ENCODE measurements at regions not wholly inside any gene's neighbourhood (a gene's known extent, or its start where the extent isn't known, plus 50 kb on each side); places are given as distances from the start of the nearest gene placed in this dataset.
A peak's percentile ranks its signal among the peaks of the same experiment; 100 is the strongest.
"Not testable (repeated sequence)": the region's sequence is repeated elsewhere in the genome, so short reads cannot be mapped to it uniquely, and the experiment has no call there.

DNA sequence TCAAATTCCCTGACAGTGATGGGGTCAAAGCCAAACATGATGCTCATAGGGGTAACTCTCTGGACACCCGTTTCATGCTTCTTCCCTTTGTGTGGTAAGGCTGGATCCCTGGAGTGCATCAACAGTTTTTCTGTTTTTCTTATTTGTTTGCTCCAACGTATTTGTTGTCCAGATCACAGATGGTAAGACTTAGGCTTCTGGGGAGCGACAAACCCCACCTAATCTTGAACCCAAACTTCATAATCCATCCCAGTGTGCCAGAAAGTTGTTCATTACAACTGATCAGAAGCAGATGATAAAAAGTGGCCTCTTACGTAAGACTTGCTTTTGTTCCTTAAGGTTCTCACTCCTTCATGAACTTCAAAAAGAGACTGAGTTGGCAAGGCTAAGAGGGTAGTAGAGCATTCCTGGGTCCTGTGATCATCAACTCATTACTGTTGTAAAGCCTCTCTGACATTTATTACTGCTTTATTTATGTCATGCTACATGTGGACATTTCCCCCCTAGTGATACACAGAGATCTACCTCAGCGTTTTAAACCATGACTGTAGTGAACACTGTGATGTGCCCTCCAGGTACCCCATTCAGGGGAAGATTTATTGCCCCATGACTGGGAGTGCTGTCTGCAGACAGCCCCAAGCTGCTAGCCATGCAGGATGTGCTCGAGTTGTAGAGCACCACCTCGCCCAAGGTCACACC lies 125.6 kb downstream of the CCDC71L start:
- FAIRE-seq: no peak

DNA sequence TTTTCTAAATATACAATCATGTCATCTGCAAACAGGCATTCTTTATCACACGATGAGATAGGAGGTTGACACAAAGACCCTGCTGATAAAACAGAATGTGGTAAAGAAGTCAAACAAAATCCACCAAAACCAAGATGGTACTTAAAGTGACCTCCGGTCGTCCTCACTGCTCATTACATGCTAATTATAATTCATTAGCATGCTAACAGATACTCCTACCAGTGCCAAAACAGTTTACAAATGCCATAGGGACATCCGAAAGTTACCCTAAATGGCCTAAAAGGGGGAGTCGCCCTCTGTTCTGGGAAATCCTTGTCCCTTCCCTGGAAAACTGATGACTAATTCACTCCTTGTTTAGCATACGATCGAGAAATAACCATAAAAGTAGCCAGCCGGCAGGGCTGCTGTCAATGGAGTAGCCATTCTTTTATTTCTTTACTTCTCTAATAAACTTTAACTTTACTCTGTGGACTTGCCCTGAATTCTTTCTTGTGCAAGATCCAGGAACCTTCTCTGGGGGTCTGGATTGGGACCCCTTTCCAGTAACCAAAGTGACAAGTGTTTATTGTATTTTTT lies 126.6 kb downstream of the CCDC71L start:
- TF ChIP-seq TAF1 (IDR thresholded peaks at IDR 0.05; ENCODE audit: low read depth, low read length) (no peak), PAX5 (IDR thresholded peaks at IDR 0.05; ENCODE audit: insufficient read depth, low read length, severe bottlenecking) (no peak), POLR2A (IDR thresholded peaks at IDR 0.05; ENCODE audit: low read depth, low read length) (no peak), POLR2AphosphoS5 (IDR thresholded peaks at IDR 0.05; ENCODE audit: low read depth, low read length) (no peak), POU2F2 (IDR thresholded peaks at IDR 0.05; ENCODE audit: low read depth, low read length) (no peak), SPI1 (IDR thresholded peaks at IDR 0.05; ENCODE audit: low read depth, low read length) (no peak)
- FAIRE-seq: no peak
- DNase-seq (ENCODE audit: insufficient read length, low spot score): no peak

More for the DNA sequence above, 125.6 kb downstream of the CCDC71L start:
- DNase-seq (ENCODE audit: insufficient read length, low spot score): no peak
- no peak for TF ChIP-seq TAF1 (IDR thresholded peaks at IDR 0.05; ENCODE audit: low read depth, low read length)
- no peak for TF ChIP-seq PAX5 (IDR thresholded peaks at IDR 0.05; ENCODE audit: insufficient read depth, low read length, severe bottlenecking)
- TF ChIP-seq POU2F2 (IDR thresholded peaks at IDR 0.05; ENCODE audit: low read depth, low read length): no peak
- no peak for TF ChIP-seq POLR2A (IDR thresholded peaks at IDR 0.05; ENCODE audit: low read depth, low read length)
- TF ChIP-seq SPI1 (IDR thresholded peaks at IDR 0.05; ENCODE audit: low read depth, low read length): no peak
- TF ChIP-seq POLR2AphosphoS5 (IDR thresholded peaks at IDR 0.05; ENCODE audit: low read depth, low read length): no peak

DNA sequence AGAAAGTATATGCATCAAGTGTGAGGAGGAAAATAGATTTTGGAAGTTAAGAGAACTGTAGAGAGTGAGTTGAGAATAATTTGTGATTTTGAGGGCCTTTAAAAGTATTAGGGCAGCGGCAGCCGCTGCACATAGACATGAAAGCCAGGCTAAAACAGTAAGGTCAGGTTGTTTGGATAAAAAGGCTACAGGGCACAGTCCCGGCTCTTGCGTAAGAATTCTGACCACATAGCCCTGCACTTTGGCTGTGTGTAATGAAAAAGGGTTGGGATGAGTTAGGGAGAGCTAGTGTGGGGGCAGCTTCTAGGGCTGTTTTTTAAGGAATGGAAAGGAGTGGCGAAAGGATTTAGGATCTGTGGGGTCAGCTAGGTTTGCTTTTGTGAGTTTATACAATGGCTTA lies 130.8 kb downstream of the CCDC71L start:
- not testable (repeated sequence) for DNase-seq (ENCODE audit: insufficient read length, low spot score); FAIRE-seq

DNA sequence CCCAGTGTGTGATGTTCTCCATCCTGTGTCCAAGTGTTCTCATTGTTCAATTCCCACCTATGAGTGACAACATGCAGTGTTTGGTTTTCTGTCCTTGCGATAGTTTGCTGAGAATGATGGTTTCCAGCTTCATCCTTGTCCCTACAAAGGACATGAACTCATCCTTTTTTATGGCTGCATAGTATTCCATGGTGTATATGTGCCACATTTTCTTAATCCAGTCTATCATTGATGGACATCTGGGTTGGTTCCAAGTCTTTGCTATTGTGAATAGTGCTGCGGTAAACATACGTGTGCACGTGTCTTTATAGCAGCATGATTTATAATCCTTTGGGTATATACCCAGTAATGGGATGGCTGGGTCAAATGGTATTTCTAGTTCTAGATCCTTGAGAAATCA lies 134.3 kb downstream of the CCDC71L start:
- not testable (repeated sequence) for FAIRE-seq; DNase-seq (ENCODE audit: insufficient read length, low spot score)

DNA sequence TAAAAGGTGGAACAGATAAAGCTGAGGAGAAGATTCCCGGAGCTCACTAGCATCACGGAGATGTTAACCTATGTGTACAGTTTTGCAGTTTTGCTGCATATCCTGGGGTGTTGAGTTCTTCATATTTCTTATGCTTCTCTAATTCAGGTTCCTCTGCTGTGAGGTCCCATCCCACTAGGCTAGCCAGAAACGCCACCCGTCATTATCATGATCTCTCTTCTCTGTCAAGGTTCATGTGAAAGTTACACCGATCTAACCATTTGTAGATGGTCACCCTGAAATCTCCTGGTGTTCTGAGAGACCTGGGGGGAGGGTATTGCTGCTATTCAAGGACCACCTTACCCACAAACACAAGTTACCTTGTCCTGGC lies 136.3 kb downstream of the CCDC71L start:
- no peak for TF ChIP-seq SPI1 (IDR thresholded peaks at IDR 0.05; ENCODE audit: low read depth, low read length)
- TF ChIP-seq PAX5 (IDR thresholded peaks at IDR 0.05; ENCODE audit: insufficient read depth, low read length, severe bottlenecking): no peak
- no peak for TF ChIP-seq POLR2AphosphoS5 (IDR thresholded peaks at IDR 0.05; ENCODE audit: low read depth, low read length)
- no peak for TF ChIP-seq POLR2A (IDR thresholded peaks at IDR 0.05; ENCODE audit: low read depth, low read length)
- no peak for TF ChIP-seq POU2F2 (IDR thresholded peaks at IDR 0.05; ENCODE audit: low read depth, low read length)
- TF ChIP-seq TAF1 (IDR thresholded peaks at IDR 0.05; ENCODE audit: low read depth, low read length): no peak
- no peak for FAIRE-seq
- DNase-seq (ENCODE audit: insufficient read length, low spot score): no peak

DNA sequence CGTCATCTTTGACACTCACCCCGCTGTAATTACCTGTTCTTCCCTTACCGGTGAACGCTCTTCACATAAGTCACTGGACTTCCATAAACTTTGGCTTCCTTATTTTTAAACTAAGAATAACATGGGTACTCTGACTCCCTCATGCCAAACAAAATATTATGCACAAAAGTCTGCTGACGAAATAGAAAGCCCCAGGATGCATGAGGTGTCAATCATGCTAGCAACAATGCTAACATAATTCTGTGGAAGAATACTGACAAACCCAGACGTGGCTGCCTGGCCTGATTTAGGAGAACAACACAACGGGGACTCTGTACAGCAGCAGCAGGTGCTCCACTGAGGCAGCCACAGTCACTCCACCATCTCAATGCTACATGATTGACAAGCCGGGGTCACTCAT lies 137.5 kb downstream of the CCDC71L start:
- FAIRE-seq: no peak
- DNase-seq (ENCODE audit: insufficient read length, low spot score): no peak
- TF ChIP-seq POU2F2 (IDR thresholded peaks at IDR 0.05; ENCODE audit: low read depth, low read length) (no peak), POLR2AphosphoS5 (IDR thresholded peaks at IDR 0.05; ENCODE audit: low read depth, low read length) (no peak), POLR2A (IDR thresholded peaks at IDR 0.05; ENCODE audit: low read depth, low read length) (no peak), SPI1 (IDR thresholded peaks at IDR 0.05; ENCODE audit: low read depth, low read length) (no peak), PAX5 (IDR thresholded peaks at IDR 0.05; ENCODE audit: insufficient read depth, low read length, severe bottlenecking) (no peak), TAF1 (IDR thresholded peaks at IDR 0.05; ENCODE audit: low read depth, low read length) (no peak)

DNA sequence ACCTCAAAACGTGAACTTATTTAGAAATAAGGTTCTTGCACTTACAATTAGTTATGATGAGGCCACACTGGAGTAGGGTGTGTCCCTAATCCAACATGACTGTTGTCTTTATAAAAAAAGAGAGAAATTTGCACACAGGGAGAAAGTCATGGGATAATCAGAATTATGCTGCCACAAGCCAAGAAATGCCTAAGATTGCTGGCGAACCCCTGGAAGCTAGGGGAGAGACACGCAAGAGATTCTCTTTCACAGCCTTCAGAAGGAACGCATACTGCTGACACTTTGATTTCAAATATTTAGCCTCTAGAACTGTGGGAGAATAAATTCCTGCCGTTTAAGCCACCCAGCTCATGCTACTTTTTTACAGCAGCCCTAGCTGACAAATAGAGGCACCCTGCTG lies 138.3 kb downstream of the CCDC71L start:
- FAIRE-seq: no peak
- DNase-seq (ENCODE audit: insufficient read length, low spot score): no peak
- TF ChIP-seq POLR2AphosphoS5 (IDR thresholded peaks at IDR 0.05; ENCODE audit: low read depth, low read length): no peak
- TF ChIP-seq PAX5 (IDR thresholded peaks at IDR 0.05; ENCODE audit: insufficient read depth, low read length, severe bottlenecking): no peak
- no peak for TF ChIP-seq SPI1 (IDR thresholded peaks at IDR 0.05; ENCODE audit: low read depth, low read length)
- TF ChIP-seq POU2F2 (IDR thresholded peaks at IDR 0.05; ENCODE audit: low read depth, low read length): no peak
- no peak for TF ChIP-seq POLR2A (IDR thresholded peaks at IDR 0.05; ENCODE audit: low read depth, low read length)
- no peak for TF ChIP-seq TAF1 (IDR thresholded peaks at IDR 0.05; ENCODE audit: low read depth, low read length)

DNA sequence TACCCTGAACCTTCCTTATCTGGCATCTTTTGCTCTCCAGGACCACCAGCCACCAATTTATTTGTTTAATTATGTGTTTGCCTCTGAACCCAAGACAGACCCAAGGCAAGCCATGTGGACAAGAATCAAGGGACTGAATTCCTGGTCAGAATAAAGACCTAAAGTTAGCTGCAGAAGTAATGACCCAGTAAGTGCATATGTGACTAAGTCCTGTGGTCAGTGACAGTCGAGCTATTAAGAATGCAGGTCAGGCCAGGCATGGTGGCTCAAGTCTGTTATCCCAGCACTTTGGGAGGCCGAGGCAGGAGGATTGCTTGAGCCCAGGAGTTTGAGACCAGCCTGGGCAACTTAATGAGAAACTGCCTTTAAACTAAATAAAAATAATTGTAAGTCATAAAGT lies 139.4 kb downstream of the CCDC71L start:
- FAIRE-seq (no peak), DNase-seq (ENCODE audit: insufficient read length, low spot score) (no peak)
- TF ChIP-seq POLR2A (IDR thresholded peaks at IDR 0.05; ENCODE audit: low read depth, low read length) (no peak), PAX5 (IDR thresholded peaks at IDR 0.05; ENCODE audit: insufficient read depth, low read length, severe bottlenecking) (no peak)

DNA sequence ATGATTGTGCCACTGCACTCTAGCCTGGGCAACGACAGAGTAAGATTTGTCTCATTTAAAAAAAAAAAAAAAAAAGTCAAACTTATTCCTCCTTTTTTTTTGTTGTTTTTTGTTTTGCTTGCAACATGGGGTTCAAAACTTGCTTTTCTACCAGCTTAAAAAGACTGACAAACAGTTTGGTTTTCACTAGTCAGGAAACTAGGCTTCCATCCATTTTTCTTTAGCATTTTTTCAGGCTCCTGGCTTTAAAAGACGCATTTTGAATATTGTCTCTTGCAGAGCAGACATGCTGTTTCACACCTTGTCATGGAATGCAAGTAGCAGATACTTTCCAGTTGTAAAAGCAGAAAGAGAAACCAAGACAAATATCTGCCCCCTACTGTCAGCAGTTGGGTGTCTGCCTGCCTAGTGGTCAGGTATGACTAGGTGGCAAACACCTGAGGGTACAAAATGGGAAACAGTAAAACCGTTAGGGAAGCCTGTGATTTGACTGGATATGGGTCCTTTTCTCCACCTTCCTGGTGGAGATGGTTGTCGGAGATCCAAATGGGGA lies 139.9 kb downstream of the CCDC71L start:
- no peak for TF ChIP-seq POU2F2 (IDR thresholded peaks at IDR 0.05; ENCODE audit: low read depth, low read length)
- no peak for TF ChIP-seq TAF1 (IDR thresholded peaks at IDR 0.05; ENCODE audit: low read depth, low read length)
- TF ChIP-seq SPI1 (IDR thresholded peaks at IDR 0.05; ENCODE audit: low read depth, low read length): no peak
- no peak for TF ChIP-seq PAX5 (IDR thresholded peaks at IDR 0.05; ENCODE audit: insufficient read depth, low read length, severe bottlenecking)
- TF ChIP-seq POLR2A (IDR thresholded peaks at IDR 0.05; ENCODE audit: low read depth, low read length): no peak
- TF ChIP-seq POLR2AphosphoS5 (IDR thresholded peaks at IDR 0.05; ENCODE audit: low read depth, low read length): no peak
- DNase-seq (ENCODE audit: insufficient read length, low spot score) (peak; percentile 5), FAIRE-seq (no peak)

DNA sequence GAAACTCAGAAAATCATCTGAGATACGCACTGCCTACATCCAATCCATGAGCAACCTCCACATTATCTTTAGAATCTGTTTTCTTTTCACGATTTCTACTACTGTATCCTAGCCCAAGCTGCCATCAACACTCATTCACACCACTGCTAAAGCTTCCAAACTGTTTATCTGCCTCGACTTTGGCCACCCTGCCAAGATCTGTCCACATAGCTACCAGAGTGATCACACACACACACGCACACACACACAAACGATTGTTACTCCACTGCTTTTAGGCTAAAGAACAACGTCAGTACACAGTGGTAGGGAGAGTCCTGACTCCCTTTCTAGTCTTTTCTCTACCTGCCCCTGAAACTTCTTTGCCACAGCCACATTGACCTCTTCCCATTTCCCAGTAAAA lies 142.0 kb downstream of the CCDC71L start:
- no peak for TF ChIP-seq PAX5 (IDR thresholded peaks at IDR 0.05; ENCODE audit: insufficient read depth, low read length, severe bottlenecking)
- no peak for TF ChIP-seq TAF1 (IDR thresholded peaks at IDR 0.05; ENCODE audit: low read depth, low read length)
- TF ChIP-seq POLR2A (IDR thresholded peaks at IDR 0.05; ENCODE audit: low read depth, low read length): no peak
- TF ChIP-seq POU2F2 (IDR thresholded peaks at IDR 0.05; ENCODE audit: low read depth, low read length): no peak
- no peak for TF ChIP-seq POLR2AphosphoS5 (IDR thresholded peaks at IDR 0.05; ENCODE audit: low read depth, low read length)
- TF ChIP-seq SPI1 (IDR thresholded peaks at IDR 0.05; ENCODE audit: low read depth, low read length): no peak
- no peak for FAIRE-seq
- DNase-seq (ENCODE audit: insufficient read length, low spot score): no peak

Measured in GM12891 (cell line).